Gastroesophageal sphincter (tissue), 4 donors: ENCODE measurements at regions not wholly inside any gene's neighbourhood (a gene's known extent, or its start where the extent isn't known, plus 50 kb on each side); places are given as distances from the start of the nearest gene placed in this dataset.

Experiments used
- ATAC-seq: fragments of 150-250 bp; one replicate; pipeline ENCODE4 v1.9.1; 2016; ENCODE audit warnings: mild to moderate bottlenecking, moderate library complexity
- H3K27ac ChIP-seq, 4 donors: fragments of 200-600 bp; sonication (generic) in 3 of 4; 1 replicate in 3 of 4; 2 replicates in 1 of 4; pipeline ENCODE4 v1.5.1; 2016 to 2019
- H3K27me3 ChIP-seq: fragments of 200-600 bp; sonication (generic); one replicate; pipeline ENCODE4 v1.5.1; 2019
- H3K36me3 ChIP-seq, 2 donors: fragments of 200-600 bp; sonication (generic); one replicate each; pipeline ENCODE4 v1.5.1; 2019; ENCODE audit warnings: control low read depth in 1 of 2
- H3K4me1 ChIP-seq, 3 donors: fragments of 200-600 bp; sonication (generic); 1 replicate in 2 of 3; 2 replicates in 1 of 3; pipeline ENCODE4 v1.5.1; 2016 to 2019; ENCODE audit warnings: control low read depth in 2 of 3
- H3K4me3 ChIP-seq, 2 donors: fragments of 200-600 bp; sonication (generic); one replicate each; pipeline ENCODE4 v1.5.1; 2019; ENCODE audit warnings: mild to moderate bottlenecking in 1 of 2, moderate library complexity in 1 of 2
- H3K9me3 ChIP-seq, 3 donors: fragments of 200-600 bp; sonication (generic); one replicate each; pipeline ENCODE4 v1.5.1; 2017 to 2019; ENCODE audit warnings: control low read depth in 2 of 3
- EP300 ChIP-seq: sonication (generic); formaldehyde crosslinking; IDR thresholded peaks from one replicate; pipeline ENCODE4 v1.6.1; 2017; ENCODE audit warnings: antibody characterized with exemption, mild to moderate bottlenecking
- POLR2A ChIP-seq, 2 donors: fragments of 450-650 bp; IDR thresholded peaks; one replicate each; pipeline ENCODE4 v1.6.1; 2017; ENCODE audit warnings: antibody characterized with exemption in 2 of 2, mild to moderate bottlenecking in 2 of 2, moderate library complexity in 1 of 2
- POLR2AphosphoS5 ChIP-seq: sonication (generic); formaldehyde crosslinking; IDR thresholded peaks from one replicate; pipeline ENCODE4 v1.6.1; 2017; ENCODE audit warnings: antibody characterized with exemption
- WGBS, 2 donors: methylation state at CpG; one replicate each; pipeline ENCODE4 v1.1.5; 2018; ENCODE audit warnings: low coverage in 1 of 2; 5-methylcytosine and 5-hydroxymethylcytosine counted together
- TF ChIP-seq, protein P1 (sequence below), 4 experiments: fragments of 200-600 bp in 2 of 4; fragments of 450-650 bp in 2 of 4; sonication (generic) in 1 of 4; IDR thresholded peaks; one replicate each; pipeline ENCODE4 v1.5.1; 2017 to 2019; ENCODE audit warnings: antibody characterized with exemption in 4 of 4, mild to moderate bottlenecking in 2 of 4, moderate library complexity in 2 of 4

DNA sequence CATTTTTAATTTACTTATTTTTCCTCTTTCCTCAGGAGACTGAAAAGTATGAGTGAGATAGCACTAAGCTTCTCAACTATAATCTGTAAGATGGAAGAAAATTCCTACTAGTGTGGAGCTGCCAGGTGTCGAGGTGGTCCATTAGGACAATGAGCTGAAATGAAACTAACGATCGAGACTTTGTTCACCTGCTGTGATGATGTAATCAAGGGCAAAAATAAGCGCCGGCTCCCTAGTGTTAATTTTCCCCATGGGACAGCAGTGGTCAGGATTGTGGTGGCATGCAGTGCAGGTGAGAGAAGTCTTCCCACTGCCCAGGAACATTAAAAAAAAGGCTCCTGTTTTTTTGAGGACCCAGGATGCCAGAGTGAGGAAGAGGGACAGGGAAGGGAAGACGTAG lies 859.1 kb upstream of the GCFC2 start:
- H3K27me3 ChIP-seq = no peaks in the 10 kb centered on the region
- no peak for TF ChIP-seq POLR2AphosphoS5
- TF ChIP-seq, protein P1, sequence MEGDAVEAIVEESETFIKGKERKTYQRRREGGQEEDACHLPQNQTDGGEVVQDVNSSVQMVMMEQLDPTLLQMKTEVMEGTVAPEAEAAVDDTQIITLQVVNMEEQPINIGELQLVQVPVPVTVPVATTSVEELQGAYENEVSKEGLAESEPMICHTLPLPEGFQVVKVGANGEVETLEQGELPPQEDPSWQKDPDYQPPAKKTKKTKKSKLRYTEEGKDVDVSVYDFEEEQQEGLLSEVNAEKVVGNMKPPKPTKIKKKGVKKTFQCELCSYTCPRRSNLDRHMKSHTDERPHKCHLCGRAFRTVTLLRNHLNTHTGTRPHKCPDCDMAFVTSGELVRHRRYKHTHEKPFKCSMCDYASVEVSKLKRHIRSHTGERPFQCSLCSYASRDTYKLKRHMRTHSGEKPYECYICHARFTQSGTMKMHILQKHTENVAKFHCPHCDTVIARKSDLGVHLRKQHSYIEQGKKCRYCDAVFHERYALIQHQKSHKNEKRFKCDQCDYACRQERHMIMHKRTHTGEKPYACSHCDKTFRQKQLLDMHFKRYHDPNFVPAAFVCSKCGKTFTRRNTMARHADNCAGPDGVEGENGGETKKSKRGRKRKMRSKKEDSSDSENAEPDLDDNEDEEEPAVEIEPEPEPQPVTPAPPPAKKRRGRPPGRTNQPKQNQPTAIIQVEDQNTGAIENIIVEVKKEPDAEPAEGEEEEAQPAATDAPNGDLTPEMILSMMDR (IDR thresholded peaks at IDR 0.05) = no peak
- no peak for TF ChIP-seq EP300
- no peak for TF ChIP-seq POLR2A (IDR thresholded peaks at IDR 0.05)
- H3K9me3 ChIP-seq = no peaks in the 10 kb centered on the region
- WGBS, 2 donors = 14 to 68% methylated on average over 2 to 6 of the region's 6 CpGs
- no peak for ATAC-seq
- H3K4me1 ChIP-seq = no peaks in the 10 kb centered on the region
- H3K4me3 ChIP-seq = no peak overlapping the region
- H3K27ac ChIP-seq = no peak overlapping the region
- no peaks in the 10 kb centered on the region for H3K36me3 ChIP-seq

DNA sequence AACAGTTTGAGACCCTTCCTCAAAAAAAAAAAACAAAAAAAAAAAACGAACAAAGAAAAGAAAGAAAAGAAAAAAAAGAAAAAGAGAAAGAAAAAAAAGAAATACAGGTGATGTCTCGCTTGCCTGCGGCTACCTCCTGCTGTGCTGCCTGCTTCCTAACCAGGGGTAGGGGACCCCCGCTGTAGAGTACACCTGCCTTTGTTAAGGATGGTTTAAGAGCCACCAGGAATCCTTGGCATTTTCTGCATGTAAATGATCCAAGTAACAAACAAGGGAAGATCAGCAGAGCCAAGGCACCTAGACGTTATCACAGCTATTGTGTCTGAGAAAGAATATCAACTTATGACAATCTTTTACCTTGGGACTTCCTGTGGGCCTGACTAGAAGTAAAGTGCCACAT lies 856.8 kb upstream of the GCFC2 start:
- WGBS, 2 donors = 82 to 88% methylated on average over 4 to 5 of the region's 5 CpGs
- Histone ChIP-seq H3K27me3 (no peaks in the 10 kb centered on the region), H3K36me3 (no peaks in the 10 kb centered on the region), H3K9me3 (no peaks in the 10 kb centered on the region), H3K27ac (no peak overlapping the region), H3K4me1 (no peaks in the 10 kb centered on the region), H3K4me3 (no peak overlapping the region)
- no peak for ATAC-seq
- TF ChIP-seq POLR2AphosphoS5 = no peak
- no peak for TF ChIP-seq EP300
- no peak for TF ChIP-seq POLR2A (IDR thresholded peaks at IDR 0.05)
- TF ChIP-seq, protein P1 (IDR thresholded peaks at IDR 0.05) = no peak

DNA sequence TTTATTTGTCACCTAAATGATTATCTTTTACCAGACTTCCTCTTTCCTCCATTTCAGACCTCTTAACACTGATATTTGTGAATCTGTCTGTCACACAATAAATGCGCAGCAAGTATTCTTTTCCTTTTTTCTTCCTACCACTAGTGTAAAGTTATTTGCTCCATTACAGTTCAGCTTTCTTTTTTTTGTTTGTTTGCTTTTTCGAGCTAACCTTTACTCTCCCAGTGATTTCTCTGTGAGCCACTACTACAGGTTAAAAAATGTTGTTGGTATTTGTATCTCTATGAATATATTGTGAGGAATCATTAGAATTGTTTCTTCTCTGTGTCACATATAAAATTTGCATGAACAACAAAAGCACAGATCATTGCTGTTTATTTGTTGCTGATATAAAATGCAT lies 854.0 kb upstream of the GCFC2 start:
- Histone ChIP-seq H3K36me3 (no peaks in the 10 kb centered on the region), H3K27ac (no peak overlapping the region), H3K4me3 (no peak overlapping the region), H3K27me3 (no peaks in the 10 kb centered on the region), H3K9me3 (no peaks in the 10 kb centered on the region), H3K4me1 (no peaks in the 10 kb centered on the region)
- WGBS, 2 donors = 73 to 74% methylated on average over 2 of the region's 2 CpGs
- no peak for ATAC-seq
- TF ChIP-seq, protein P1 (IDR thresholded peaks at IDR 0.05) = no peak
- no peak for TF ChIP-seq POLR2A (IDR thresholded peaks at IDR 0.05)

DNA sequence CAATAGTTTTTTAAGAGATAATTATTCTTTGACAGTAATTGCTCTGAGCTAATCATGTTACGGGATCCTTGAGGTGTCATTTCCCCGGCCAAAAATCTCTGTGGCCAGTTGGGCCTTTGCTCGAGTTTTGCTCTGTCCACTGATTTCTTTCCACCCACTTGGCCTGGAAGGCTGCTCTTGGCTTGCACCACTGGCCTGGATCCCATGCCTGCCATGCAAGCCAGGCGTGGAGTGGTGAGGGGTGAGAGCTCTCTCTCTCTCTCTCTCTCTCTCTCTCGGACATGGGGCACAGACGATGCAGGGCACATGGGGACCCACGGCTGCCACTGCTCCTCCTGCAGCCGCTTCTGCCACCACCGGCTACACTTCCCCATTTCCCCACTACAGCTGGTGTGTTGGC lies 853.0 kb upstream of the GCFC2 start:
- TF ChIP-seq POLR2A (IDR thresholded peaks at IDR 0.05) (no peak), EP300 (no peak), POLR2AphosphoS5 (no peak)
- TF ChIP-seq, protein P1 (IDR thresholded peaks at IDR 0.05) = no peak
- no peak for ATAC-seq
- no peaks in the 10 kb centered on the region for H3K9me3 ChIP-seq
- 68 to 95% methylated on average over 3 to 9 of the region's 9 CpGs for WGBS, 2 donors
- H3K4me1 ChIP-seq = no peaks in the 10 kb centered on the region
- no peak overlapping the region for H3K4me3 ChIP-seq
- H3K36me3 ChIP-seq = no peaks in the 10 kb centered on the region
- H3K27me3 ChIP-seq = no peaks in the 10 kb centered on the region
- H3K27ac ChIP-seq = no peak overlapping the region

DNA sequence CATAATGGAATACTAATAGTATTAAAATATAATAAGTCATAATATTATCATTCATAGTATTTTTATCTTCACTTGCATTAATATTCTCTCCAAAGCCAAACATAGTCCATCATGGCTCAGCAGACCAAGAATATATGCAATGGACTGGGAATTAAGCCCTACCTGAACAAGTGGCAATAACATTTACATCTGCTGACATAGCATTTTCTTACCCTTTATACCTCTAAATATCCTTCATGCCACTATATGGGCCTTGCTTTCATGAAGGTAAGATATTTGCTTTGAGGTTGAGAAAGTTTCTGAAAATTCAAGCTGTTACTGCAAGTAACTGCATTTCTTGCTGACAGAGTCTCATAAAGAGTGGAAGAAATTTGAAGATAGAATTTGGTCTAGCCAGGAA lies 847.4 kb upstream of the GCFC2 start:
- Histone ChIP-seq H3K27me3 (no peaks in the 10 kb centered on the region), H3K27ac (no peak overlapping the region), H3K9me3 (no peaks in the 10 kb centered on the region), H3K36me3 (no peaks in the 10 kb centered on the region), H3K4me1 (no peaks in the 10 kb centered on the region), H3K4me3 (no peak overlapping the region)
- no peak for ATAC-seq
- TF ChIP-seq POLR2AphosphoS5 = no peak
- TF ChIP-seq, protein P1 (IDR thresholded peaks at IDR 0.05) = no peak
- TF ChIP-seq POLR2A (IDR thresholded peaks at IDR 0.05) = no peak
- no peak for TF ChIP-seq EP300
